WERI-Rb-1 (cell line): ENCODE measurements at regions not wholly inside any gene's neighbourhood (a gene's known extent, or its start where the extent isn't known, plus 50 kb on each side); places are given as distances from the start of the nearest gene placed in this dataset.

Experiments
- DNase-seq: peaks from one replicate; pipeline ENCODE4 v3.0.0-alpha.2; 2020
- H3K27ac ChIP-seq: fragments of 250-450 bp; sonication (Bioruptor Pico); 2 replicates; pipeline ENCODE4 v1.5.1; 2020; ENCODE audit warnings: mild to moderate bottlenecking, moderate library complexity
- H3K27me3 ChIP-seq: fragments of 250-450 bp; sonication (Bioruptor Pico); 2 replicates; pipeline ENCODE4 v1.5.1; 2021; ENCODE audit warnings: mild to moderate bottlenecking, low read depth, moderate library complexity; ENCODE audit not compliant: insufficient read depth, severe bottlenecking
- H3K36me3 ChIP-seq: fragments of 250-450 bp; sonication (Bioruptor Pico); 2 replicates; pipeline ENCODE4 v1.5.1; 2020; ENCODE audit warnings: mild to moderate bottlenecking, moderate library complexity
- H3K4me3 ChIP-seq: 2 replicates; pipeline ENCODE4 v1.5.1; 2011; ENCODE audit warnings: low read depth, mild to moderate bottlenecking, control low read depth, low read length
- H3K9me3 ChIP-seq: fragments of 250-450 bp; sonication (Bioruptor Pico); 2 replicates; pipeline ENCODE4 v1.5.1; 2021; ENCODE audit warnings: mild to moderate bottlenecking, moderate library complexity; ENCODE audit not compliant: severe bottlenecking
- CTCF ChIP-seq: IDR thresholded peaks from 2 replicates; pipeline ENCODE4 v1.5.1; 2011; ENCODE audit warnings: low read depth, mild to moderate bottlenecking, control low read depth, inconsistent platforms, low read length

GRCh38 chr6:159099276-159099675 lies 54.5 kb upstream of the TAGAP start:
- H3K27ac ChIP-seq = no peak overlapping the region
- no peaks in the 10 kb centered on the region for H3K36me3 ChIP-seq
- TF ChIP-seq CTCF = no peak
- H3K27me3 ChIP-seq = no peaks in the 10 kb centered on the region
- no peak overlapping the region for H3K4me3 ChIP-seq
- no peaks in the 10 kb centered on the region for H3K9me3 ChIP-seq
- no peak for DNase-seq

GRCh38 chr6:159098636-159099106 lies 53.9 kb upstream of the TAGAP start:
- H3K27me3 ChIP-seq = no peaks in the 10 kb centered on the region

GRCh38 chr6:159097256-159097655 lies 52.5 kb upstream of the TAGAP start:
- no peak overlapping the region for H3K4me3 ChIP-seq
- no peaks in the 10 kb centered on the region for H3K36me3 ChIP-seq
- no peak for DNase-seq
- H3K9me3 ChIP-seq = no peaks in the 10 kb centered on the region
- no peak overlapping the region for H3K27ac ChIP-seq
- H3K27me3 ChIP-seq = no peaks in the 10 kb centered on the region
- TF ChIP-seq CTCF = no peak

More at GRCh38 chr6:159098636-159099106, 53.9 kb upstream of the TAGAP start:
- Histone ChIP-seq H3K27ac (no peak overlapping the region), H3K36me3 (no peaks in the 10 kb centered on the region), H3K9me3 (no peaks in the 10 kb centered on the region), H3K4me3 (no peak overlapping the region)
- DNase-seq = no peak
- no peak for TF ChIP-seq CTCF

GRCh38 chr6:159095616-159096015 lies 50.8 kb upstream of the TAGAP start:
- Histone ChIP-seq H3K4me3 (no peak overlapping the region), H3K27me3 (no peaks in the 10 kb centered on the region), H3K36me3 (no peaks in the 10 kb centered on the region), H3K9me3 (no peaks in the 10 kb centered on the region), H3K27ac (no peak overlapping the region)
- TF ChIP-seq CTCF = no peak
- DNase-seq = no peak

GRCh38 chr6:159094444-159095252 lies 49.9 kb upstream of the TAGAP start:
- Histone ChIP-seq H3K4me3 (no peak overlapping the region), H3K36me3 (no peaks in the 10 kb centered on the region), H3K27me3 (no peaks in the 10 kb centered on the region), H3K9me3 (no peaks in the 10 kb centered on the region), H3K27ac (no peak overlapping the region)
- no peak for TF ChIP-seq CTCF
- no peak for DNase-seq
